Body of pancreas (tissue), 4 donors: ENCODE measurements at regions not wholly inside any gene's neighbourhood (a gene's known extent, or its start where the extent isn't known, plus 50 kb on each side); places are given as distances from the start of the nearest gene placed in this dataset.

Experiments
- ATAC-seq: fragments of 150-250 bp; one replicate; pipeline ENCODE4 v1.9.1; 2016
- DNase-seq, 4 donors: peaks; one replicate each; pipeline ENCODE4 v3.0.0-alpha.2; 2019
- H3K27ac ChIP-seq, 4 donors: fragments of 200-600 bp; sonication (generic); 1 replicate in 3 of 4; 2 replicates in 1 of 4; pipeline versions ENCODE4 v1.5.1 to v1.6.1; 2016 to 2019; ENCODE audit warnings: mild to moderate bottlenecking in 1 of 4, mixed read lengths in 1 of 4, moderate library complexity in 1 of 4
- H3K27me3 ChIP-seq, 2 donors: fragments of 200-600 bp; sonication (generic); one replicate each; pipeline ENCODE4 v1.6.0; 2016; ENCODE audit warnings: mild to moderate bottlenecking in 1 of 2
- H3K36me3 ChIP-seq, 2 donors: fragments of 200-600 bp; sonication (generic); replicated peaks in 1 of 2; 2 replicates each; pipeline ENCODE4 v1.5.1; 2016; ENCODE audit warnings: low read depth in 2 of 2; ENCODE audit not compliant: insufficient read depth in 1 of 2
- H3K4me1 ChIP-seq: fragments of 200-600 bp; sonication (generic); one replicate; pipeline ENCODE4 v1.6.0; 2016
- H3K4me3 ChIP-seq, 2 donors: fragments of 200-600 bp; sonication (generic); 1 replicate in 1 of 2; 2 replicates in 1 of 2; pipeline ENCODE4 v1.5.1; 2016 to 2019
- H3K9me3 ChIP-seq, 3 donors: fragments of 200-600 bp; sonication (generic); 1 replicate in 2 of 3; 2 replicates in 1 of 3; pipeline ENCODE4 v1.5.1; 2016
- POLR2A ChIP-seq, 3 donors: fragments of 450-650 bp; IDR thresholded peaks; one replicate each; pipeline ENCODE4 v1.6.1; 2016; ENCODE audit warnings: antibody characterized with exemption in 3 of 3, mild to moderate bottlenecking in 2 of 3
- WGBS, 2 donors: methylation state at CpG; one replicate each; pipeline ENCODE4 v1.1.5; 2017; 5-methylcytosine and 5-hydroxymethylcytosine counted together
- intact Hi-C: fragments of 100-400 bp; cut with DNase I; formaldehyde crosslinking; loops from one replicate; pipeline ENCODE4 v1.15.1; 2023
- TF ChIP-seq, protein P1 (sequence below), 7 experiments: fragments of 450-650 bp in 4 of 7; fragments of 200-600 bp in 3 of 7; sonication (generic) in 3 of 7; IDR thresholded peaks; one replicate each; pipeline ENCODE4 v1.5.1; 2016 to 2019; ENCODE audit warnings: antibody characterized with exemption in 7 of 7

DNA sequence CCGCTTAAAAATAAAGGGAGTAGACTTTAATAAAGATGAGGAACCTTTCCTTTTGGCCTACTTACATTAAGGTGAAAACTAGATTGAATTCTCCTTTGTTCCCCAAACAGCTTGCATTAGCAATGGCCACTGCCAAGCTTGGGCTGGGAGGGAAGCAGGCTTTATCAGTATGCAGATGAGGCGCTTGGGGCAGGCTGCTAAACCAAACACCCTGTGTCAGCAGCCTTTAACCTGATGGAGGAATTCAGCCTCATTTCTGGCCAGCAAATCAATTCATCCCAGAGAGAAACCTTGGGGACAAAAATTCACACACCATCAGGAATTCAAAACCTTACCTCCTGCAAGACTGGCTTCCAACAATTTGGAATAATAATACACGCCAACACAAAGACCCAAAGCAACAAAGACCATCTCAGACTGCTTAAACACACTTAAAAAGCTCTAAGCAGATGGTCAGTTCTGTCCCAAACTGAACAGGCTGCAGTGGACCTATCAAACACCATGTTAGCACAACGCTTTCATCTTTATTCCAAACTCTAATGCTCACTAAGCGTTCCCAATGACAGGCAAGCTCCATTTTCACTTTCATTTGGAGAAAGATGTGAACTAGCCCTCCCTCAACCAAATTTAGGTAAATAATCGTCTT, 255.1 kb upstream of the CMC1 start:
- no peak for ATAC-seq
- no peaks in the 10 kb centered on the region for H3K9me3 ChIP-seq
- WGBS, 2 donors = 62 to 69% methylated on average over 6 of the region's 6 CpGs
- H3K36me3 ChIP-seq = no peaks in the 10 kb centered on the region
- H3K4me3 ChIP-seq = no peak overlapping the region
- no peak for DNase-seq
- TF ChIP-seq POLR2A (IDR thresholded peaks at IDR 0.05) = no peak
- TF ChIP-seq, protein P1, sequence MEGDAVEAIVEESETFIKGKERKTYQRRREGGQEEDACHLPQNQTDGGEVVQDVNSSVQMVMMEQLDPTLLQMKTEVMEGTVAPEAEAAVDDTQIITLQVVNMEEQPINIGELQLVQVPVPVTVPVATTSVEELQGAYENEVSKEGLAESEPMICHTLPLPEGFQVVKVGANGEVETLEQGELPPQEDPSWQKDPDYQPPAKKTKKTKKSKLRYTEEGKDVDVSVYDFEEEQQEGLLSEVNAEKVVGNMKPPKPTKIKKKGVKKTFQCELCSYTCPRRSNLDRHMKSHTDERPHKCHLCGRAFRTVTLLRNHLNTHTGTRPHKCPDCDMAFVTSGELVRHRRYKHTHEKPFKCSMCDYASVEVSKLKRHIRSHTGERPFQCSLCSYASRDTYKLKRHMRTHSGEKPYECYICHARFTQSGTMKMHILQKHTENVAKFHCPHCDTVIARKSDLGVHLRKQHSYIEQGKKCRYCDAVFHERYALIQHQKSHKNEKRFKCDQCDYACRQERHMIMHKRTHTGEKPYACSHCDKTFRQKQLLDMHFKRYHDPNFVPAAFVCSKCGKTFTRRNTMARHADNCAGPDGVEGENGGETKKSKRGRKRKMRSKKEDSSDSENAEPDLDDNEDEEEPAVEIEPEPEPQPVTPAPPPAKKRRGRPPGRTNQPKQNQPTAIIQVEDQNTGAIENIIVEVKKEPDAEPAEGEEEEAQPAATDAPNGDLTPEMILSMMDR (IDR thresholded peaks at IDR 0.05) = no peak
- no peak overlapping the region for H3K27ac ChIP-seq
- intact Hi-C loops = no loop called here
- no peaks in the 10 kb centered on the region for H3K4me1 ChIP-seq
- H3K27me3 ChIP-seq = no peaks in the 10 kb centered on the region

DNA sequence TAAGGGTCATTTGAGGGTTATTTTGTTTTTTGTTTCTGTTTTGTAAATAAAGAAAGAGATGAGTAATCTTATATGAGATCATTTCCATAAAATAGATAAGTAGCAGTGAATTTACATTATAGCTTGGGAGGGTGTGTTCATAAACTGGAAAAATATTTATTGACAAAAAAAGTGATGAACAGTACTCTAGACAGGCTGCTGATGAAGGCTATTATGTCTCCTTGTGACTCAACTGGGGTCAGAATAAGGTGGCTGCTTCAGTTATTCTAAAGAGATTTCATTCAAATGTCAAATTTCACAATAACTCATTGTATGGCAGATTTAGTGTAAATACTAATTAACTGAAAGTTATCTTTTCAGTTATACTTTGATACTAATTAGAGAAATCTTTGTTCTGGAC, 251.1 kb upstream of the CMC1 start:
- intact Hi-C loops = no loop called here

DNA sequence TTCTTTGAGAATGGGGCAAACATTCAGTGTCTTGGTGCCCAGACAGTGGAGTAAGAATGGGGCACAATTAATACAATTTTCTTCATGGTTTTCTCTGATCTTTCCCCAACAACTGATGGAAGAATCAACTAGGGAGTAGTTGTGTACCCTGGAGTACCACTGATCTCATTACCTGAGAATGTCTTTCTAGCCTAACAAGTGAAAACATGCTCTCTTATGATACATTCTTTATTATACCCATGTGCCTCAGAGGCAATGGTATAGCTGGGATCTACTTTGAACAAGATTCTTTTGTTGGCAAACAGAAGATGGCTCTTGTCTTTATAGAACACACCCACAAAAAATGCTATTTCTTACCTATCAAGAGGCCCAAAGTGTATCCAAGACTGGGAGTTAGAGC, 250.6 kb upstream of the CMC1 start:
- H3K36me3 ChIP-seq = no peaks in the 10 kb centered on the region
- H3K4me1 ChIP-seq = no peaks in the 10 kb centered on the region
- H3K27ac ChIP-seq = no peak overlapping the region
- ATAC-seq = no peak
- no peak for DNase-seq
- no peaks in the 10 kb centered on the region for H3K27me3 ChIP-seq
- TF ChIP-seq POLR2A (IDR thresholded peaks at IDR 0.05) = no peak
- TF ChIP-seq, protein P1 (IDR thresholded peaks at IDR 0.05) = no peak
- no peak overlapping the region for H3K4me3 ChIP-seq
- no peaks in the 10 kb centered on the region for H3K9me3 ChIP-seq
- intact Hi-C loops = no loop called here

More for the DNA sequence above, 251.1 kb upstream of the CMC1 start:
- Histone ChIP-seq H3K4me3 (no peak overlapping the region), H3K36me3 (no peaks in the 10 kb centered on the region), H3K27me3 (no peaks in the 10 kb centered on the region), H3K9me3 (no peaks in the 10 kb centered on the region), H3K27ac (no peak overlapping the region), H3K4me1 (no peaks in the 10 kb centered on the region)
- no peak for ATAC-seq
- no peak for TF ChIP-seq POLR2A (IDR thresholded peaks at IDR 0.05)
- TF ChIP-seq, protein P1 (IDR thresholded peaks at IDR 0.05) = no peak
- no peak for DNase-seq

DNA sequence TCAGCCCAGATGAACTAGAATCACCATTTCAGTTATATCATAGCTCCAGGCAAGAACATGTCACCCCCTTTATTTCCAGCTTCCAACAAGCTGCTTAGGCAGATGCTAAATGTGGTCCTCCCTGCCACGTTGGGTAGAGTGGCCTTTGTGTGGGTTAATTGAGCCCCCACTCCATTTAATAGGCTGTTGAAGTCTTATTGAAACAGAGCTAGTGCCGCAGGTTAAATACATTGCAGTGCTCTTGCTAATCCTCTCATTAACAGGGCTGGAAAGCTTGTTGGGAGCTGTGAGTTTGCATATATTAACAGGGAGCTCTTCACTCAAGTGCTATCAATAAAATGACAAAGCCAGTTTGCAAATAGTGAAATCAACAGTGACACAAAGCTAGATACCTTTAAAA, 248.4 kb upstream of the CMC1 start:
- Histone ChIP-seq H3K36me3 (no peaks in the 10 kb centered on the region), H3K27me3 (no peaks in the 10 kb centered on the region), H3K27ac (no peak overlapping the region), H3K4me3 (no peak overlapping the region), H3K4me1 (no peaks in the 10 kb centered on the region), H3K9me3 (no peaks in the 10 kb centered on the region)
- DNase-seq = no peak
- TF ChIP-seq POLR2A (IDR thresholded peaks at IDR 0.05) = no peak
- intact Hi-C loops = no loop called here
- 21 to 30% methylated on average over 2 of the region's 2 CpGs for WGBS, 2 donors
- ATAC-seq = no peak

DNA sequence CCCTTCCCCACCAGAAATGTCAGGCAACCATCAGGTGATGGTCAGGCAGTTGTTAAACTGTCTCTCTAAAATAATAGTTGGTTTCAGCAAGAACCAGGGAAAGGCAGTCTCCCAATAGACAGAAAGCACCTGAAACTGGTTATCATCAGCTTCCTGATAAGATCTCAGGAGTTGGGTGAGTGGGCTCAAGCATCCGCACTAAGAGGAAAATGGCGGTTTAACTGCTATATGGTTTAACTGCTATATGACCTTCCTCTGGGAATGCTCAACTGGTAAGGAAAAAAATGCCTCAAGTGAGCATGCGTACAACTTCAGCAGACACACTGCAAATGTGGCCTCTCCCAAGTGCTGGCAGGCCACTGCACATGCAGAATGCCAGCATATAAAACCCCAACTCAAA, 240.8 kb upstream of the CMC1 start:
- H3K36me3 ChIP-seq = no peaks in the 10 kb centered on the region
- H3K4me1 ChIP-seq = no peaks in the 10 kb centered on the region
- ATAC-seq = no peak
- H3K4me3 ChIP-seq = no peak overlapping the region
- intact Hi-C loops = no loop called here
- no peaks in the 10 kb centered on the region for H3K27me3 ChIP-seq
- no peak for DNase-seq
- H3K9me3 ChIP-seq = peaks cover 0 to 6% (median 0%) of the 10 kb centered on the region in 3 donors
- TF ChIP-seq POLR2A (IDR thresholded peaks at IDR 0.05) = no peak
- TF ChIP-seq, protein P1 (IDR thresholded peaks at IDR 0.05) = no peak
- 91% methylated on average over 3 of the region's 3 CpGs for WGBS, 2 donors
- H3K27ac ChIP-seq = no peak overlapping the region
